Right lobe of liver (tissue), 6 donors: ENCODE measurements at regions not wholly inside any gene's neighbourhood (a gene's known extent, or its start where the extent isn't known, plus 50 kb on each side); places are given as distances from the start of the nearest gene placed in this dataset.

ENCODE experiments used
- ATAC-seq, 4 donors: fragments of 200-7000 bp; cut with Tn5 transposase; one replicate each; pipeline ENCODE4 v1.9.1; 2020; ENCODE audit warnings: mild to moderate bottlenecking in 4 of 4, moderate library complexity in 4 of 4
- DNase-seq, 3 donors: peaks; one replicate each; pipeline ENCODE4 v3.0.0-alpha.2; 2020
- H3K27ac ChIP-seq, 3 donors: fragments of 200-600 bp; one replicate each; pipeline ENCODE4 v1.8.0; 2022
- H3K27me3 ChIP-seq, 2 donors: fragments of 200-600 bp; one replicate each; pipeline ENCODE4 v1.8.0; 2022
- H3K36me3 ChIP-seq, 4 donors: fragments of 200-600 bp; sonication (generic) in 1 of 4; one replicate each; pipeline versions ENCODE4 v1.5.1 to v1.8.0; 2017 to 2022; ENCODE audit warnings: control low read depth in 1 of 4
- H3K4me1 ChIP-seq, 4 donors: fragments of 200-600 bp; sonication (generic) in 1 of 4; one replicate each; pipeline versions ENCODE4 v1.5.1 to v1.8.0; 2017 to 2022; ENCODE audit warnings: control low read depth in 1 of 4
- H3K4me3 ChIP-seq, 3 donors: fragments of 200-600 bp; one replicate each; pipeline ENCODE4 v1.8.0; 2022
- H3K9me3 ChIP-seq, 4 donors: fragments of 200-600 bp; sonication (generic) in 1 of 4; one replicate each; pipeline versions ENCODE4 v1.5.1 to v1.8.0; 2017 to 2022; ENCODE audit warnings: control low read depth in 1 of 4
- CTCF ChIP-seq, 4 donors: fragments of 200-600 bp in 3 of 4; fragments of 450-650 bp in 1 of 4; IDR thresholded peaks; one replicate each; pipeline versions ENCODE4 v1.5.1 to v1.8.0; 2016 to 2022; ENCODE audit warnings: antibody characterized with exemption in 4 of 4, mild to moderate bottlenecking in 2 of 4
- POLR2A ChIP-seq: fragments of 450-650 bp; IDR thresholded peaks from one replicate; pipeline ENCODE4 v1.6.1; 2017; ENCODE audit warnings: antibody characterized with exemption, mild to moderate bottlenecking
- WGBS: methylation state at CpG from one replicate; pipeline ENCODE4 v1.1.6; 2018; ENCODE audit warnings: low coverage, low lambda C conversion rate; ENCODE audit not compliant: insufficient coverage; ENCODE audit errors: missing lambda C conversion rate; 5-methylcytosine and 5-hydroxymethylcytosine counted together
- intact Hi-C, 2 donors: fragments of 100-400 bp; cut with DNase I; formaldehyde crosslinking; loops; one replicate each; pipeline versions ENCODE4 v1.11.2 to v1.14.1; 2022
- donor health status: DM: no; HTN: yes; CAD: no.
- donor health status: DM: no; HTN: no; CAD: no.
- donor health status: DM: no; HTN: no; CAD: no.
- donor health status: DM: no; HTN: yes; CAD: no.
- donor health status: DM: no; HTN: yes; CAD: no.

DNA sequence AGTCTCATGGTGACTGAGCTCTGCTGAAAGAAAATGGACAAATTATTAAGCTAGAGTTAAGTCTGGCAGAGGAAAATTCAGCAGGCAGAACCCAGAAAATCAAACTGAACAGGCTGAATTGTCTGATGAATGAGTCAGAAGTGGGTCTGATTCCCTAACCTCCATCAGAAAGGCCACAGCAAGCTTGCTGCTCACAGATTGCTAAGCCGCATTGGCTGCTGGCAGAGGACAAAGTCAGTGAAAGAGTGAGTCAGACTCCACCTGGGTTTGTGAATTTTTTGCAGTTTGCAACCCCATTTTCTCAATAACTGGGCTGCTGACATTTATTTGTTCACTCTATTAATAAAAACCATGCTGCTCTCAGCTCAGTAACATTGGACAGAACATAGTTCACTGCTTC lies 191.3 kb downstream of the EPM2A start:
- no peak overlapping the region for H3K27ac ChIP-seq
- H3K4me3 ChIP-seq = no peak overlapping the region
- H3K36me3 ChIP-seq = no peaks in the 10 kb centered on the region
- H3K27me3 ChIP-seq = no peaks in the 10 kb centered on the region
- TF ChIP-seq POLR2A (no peak), CTCF (IDR thresholded peaks at IDR 0.05) (no peak)
- H3K4me1 ChIP-seq = no peaks in the 10 kb centered on the region
- intact Hi-C loops = no loop called here
- no peak for ATAC-seq
- no CpG with 5 or more reads among the region's 1 CpG for WGBS
- H3K9me3 ChIP-seq = no peaks in the 10 kb centered on the region
- DNase-seq = no peak

- Histone ChIP-seq H3K4me1 (no peaks in the 10 kb centered on the region), H3K9me3 (no peaks in the 10 kb centered on the region), H3K27me3 (no peaks in the 10 kb centered on the region), H3K27ac (no peak overlapping the region), H3K4me3 (no peak overlapping the region), H3K36me3 (no peaks in the 10 kb centered on the region)
- intact Hi-C loops = no loop called here
- DNase-seq = no peak
- TF ChIP-seq POLR2A (no peak), CTCF (IDR thresholded peaks at IDR 0.05) (no peak)
- WGBS = 69% methylated on average over 2 of the region's 2 CpGs
- no peak for ATAC-seq
Measured at GRCh38 chr6:145544514-145544913, 190.8 kb downstream of the EPM2A start.

DNA sequence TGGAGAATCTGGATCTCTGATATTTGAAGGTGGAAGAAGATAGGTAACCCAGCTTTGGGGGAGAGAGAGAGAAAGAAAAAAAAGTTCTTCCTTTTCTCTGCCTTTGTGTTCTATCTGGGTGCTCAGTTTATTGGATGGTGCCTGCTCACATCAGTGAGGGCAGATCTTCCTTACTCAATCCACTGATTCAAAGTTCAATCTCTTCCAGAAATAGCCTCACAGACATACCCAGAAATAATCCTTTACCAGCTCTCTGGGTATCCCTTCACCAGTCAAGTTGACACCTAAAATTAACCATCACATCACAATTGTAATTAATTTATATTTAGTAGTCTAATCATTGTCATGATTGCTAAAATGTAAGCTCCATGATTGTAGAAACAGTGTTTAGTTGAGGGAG lies 189.1 kb downstream of the EPM2A start:
- no peak overlapping the region for H3K4me3 ChIP-seq
- TF ChIP-seq POLR2A (no peak), CTCF (IDR thresholded peaks at IDR 0.05) (no peak)
- H3K27ac ChIP-seq = no peak overlapping the region
- H3K36me3 ChIP-seq = no peaks in the 10 kb centered on the region
- intact Hi-C loops = no loop called here
- no peaks in the 10 kb centered on the region for H3K27me3 ChIP-seq
- no peaks in the 10 kb centered on the region for H3K9me3 ChIP-seq
- H3K4me1 ChIP-seq = no peaks in the 10 kb centered on the region
- DNase-seq = no peak
- ATAC-seq = no peak

GRCh38 chr6:145547594-145548335 lies 187.6 kb downstream of the EPM2A start:
- no peaks in the 10 kb centered on the region for H3K27me3 ChIP-seq
- H3K9me3 ChIP-seq = no peaks in the 10 kb centered on the region
- ATAC-seq = no peak
- DNase-seq = no peak
- TF ChIP-seq CTCF (IDR thresholded peaks at IDR 0.05) (no peak), POLR2A (no peak)
- H3K27ac ChIP-seq = no peak overlapping the region
- H3K4me1 ChIP-seq = no peaks in the 10 kb centered on the region
- 62% methylated on average over 4 of the region's 4 CpGs for WGBS
- intact Hi-C loops = no loop called here
- no peak overlapping the region for H3K4me3 ChIP-seq
- no peaks in the 10 kb centered on the region for H3K36me3 ChIP-seq
